GM19043 (cell line): ENCODE measurements at regions not wholly inside any gene's neighbourhood (a gene's known extent, or its start where the extent isn't known, plus 50 kb on each side); places are given as distances from the start of the nearest gene placed in this dataset.
"Not testable (repeated sequence)": the region's sequence is repeated elsewhere in the genome, so short reads cannot be mapped to it uniquely, and the experiment has no call there.

Source experiments
- ATAC-seq: cut with Tn5 transposase; IDR thresholded peaks from one replicate; pipeline ENCODE4 v1.9.1; 2021; ENCODE audit warnings: low read depth; ENCODE audit not compliant: unreplicated experiment

GRCh38 chrX:25442499-25442898 is 426.7 kb upstream of the ARX start:
- no peak for ATAC-seq

GRCh38 chrX:25433307-25433706 is 417.5 kb upstream of the ARX start:
- ATAC-seq, result no peak

GRCh38 chrX:25432396-25432795 is 416.6 kb upstream of the ARX start:
- ATAC-seq, result no peak

- no peak for ATAC-seq
Measured at GRCh38 chrX:25427873-25428555, 412.2 kb upstream of the ARX start.

GRCh38 chrX:25404163-25404562 is 388.4 kb upstream of the ARX start:
- not testable (repeated sequence) for ATAC-seq

- no peak for ATAC-seq
Measured at GRCh38 chrX:25389266-25389665, 373.5 kb upstream of the ARX start.

GRCh38 chrX:25383196-25383595 is 367.4 kb upstream of the ARX start:
- no peak for ATAC-seq

- ATAC-seq, result no peak
Measured at GRCh38 chrX:25356456-25356855, 340.7 kb upstream of the ARX start.

- ATAC-seq, result no peak
Measured at GRCh38 chrX:25344161-25344936, 328.6 kb upstream of the ARX start.

GRCh38 chrX:25343060-25343459 is 327.3 kb upstream of the ARX start:
- ATAC-seq, result no peak

- ATAC-seq, result no peak
Measured at GRCh38 chrX:25337841-25338240, 322.1 kb upstream of the ARX start.

GRCh38 chrX:25300994-25301393 is 285.2 kb upstream of the ARX start:
- ATAC-seq, result no peak

GRCh38 chrX:25296850-25297249 is 281.1 kb upstream of the ARX start:
- ATAC-seq, result no peak

GRCh38 chrX:25295466-25295865 is 279.7 kb upstream of the ARX start:
- ATAC-seq, result no peak

- no peak for ATAC-seq
Measured at GRCh38 chrX:25290132-25290531, 274.4 kb upstream of the ARX start.

- no peak for ATAC-seq
Measured at GRCh38 chrX:25288676-25289075, 272.9 kb upstream of the ARX start.

- ATAC-seq, result no peak
Measured at GRCh38 chrX:25287521-25287920, 271.8 kb upstream of the ARX start.

GRCh38 chrX:25285598-25285997 is 269.8 kb upstream of the ARX start:
- ATAC-seq, result no peak

- ATAC-seq, result no peak
Measured at GRCh38 chrX:25279510-25279909, 263.7 kb upstream of the ARX start.

- no peak for ATAC-seq
Measured at GRCh38 chrX:25278341-25278740, 262.6 kb upstream of the ARX start.

GRCh38 chrX:25277574-25277973 is 261.8 kb upstream of the ARX start:
- no peak for ATAC-seq

GRCh38 chrX:25275159-25275558 is 259.4 kb upstream of the ARX start:
- ATAC-seq, result no peak
